Activated T-helper 2 cell treated with anti-CD3 and anti-CD28 coated beads, Interferon-gamma antibody, Interleukin-2, Interleukin-4, amounts not matched to agents 10 μg/mL and 5 μg/mL and 100 μg/mL, durations not matched to agents 14 hours and 24 hours and 36 hours (primary cell): ENCODE measurements at regions not wholly inside any gene's neighbourhood (a gene's known extent, or its start where the extent isn't known, plus 50 kb on each side); places are given as distances from the start of the nearest gene placed in this dataset.

ENCODE experiments used
- DNase-seq: peaks from one replicate; pipeline ENCODE4 v3.0.0; 2021; ENCODE audit warnings: low spot score
- H3K27ac Mint-ChIP-seq: one replicate; pipeline ENCODE4 v1.8.0; 2021; ENCODE audit warnings: mixed read lengths
- H3K27me3 Mint-ChIP-seq: one replicate; pipeline ENCODE4 v1.8.0; 2021; ENCODE audit warnings: low read depth, mixed read lengths
- H3K36me3 Mint-ChIP-seq: one replicate; pipeline ENCODE4 v1.8.0; 2021; ENCODE audit warnings: low read depth, mixed read lengths
- H3K4me1 Mint-ChIP-seq: one replicate; pipeline ENCODE4 v1.8.0; 2021; ENCODE audit warnings: low read depth, mixed read lengths
- H3K4me3 Mint-ChIP-seq: one replicate; pipeline ENCODE4 v1.8.0; 2021; ENCODE audit warnings: low read depth, mild to moderate bottlenecking, moderate library complexity, mixed read lengths
- H3K9me3 Mint-ChIP-seq: one replicate; pipeline ENCODE4 v1.8.0; 2021; ENCODE audit warnings: mixed read lengths
- intact Hi-C: fragments of 100-400 bp; cut with micrococcal nuclease; formaldehyde crosslinking; loops from one replicate; pipeline ENCODE4 v1.15.1; 2023

DNA sequence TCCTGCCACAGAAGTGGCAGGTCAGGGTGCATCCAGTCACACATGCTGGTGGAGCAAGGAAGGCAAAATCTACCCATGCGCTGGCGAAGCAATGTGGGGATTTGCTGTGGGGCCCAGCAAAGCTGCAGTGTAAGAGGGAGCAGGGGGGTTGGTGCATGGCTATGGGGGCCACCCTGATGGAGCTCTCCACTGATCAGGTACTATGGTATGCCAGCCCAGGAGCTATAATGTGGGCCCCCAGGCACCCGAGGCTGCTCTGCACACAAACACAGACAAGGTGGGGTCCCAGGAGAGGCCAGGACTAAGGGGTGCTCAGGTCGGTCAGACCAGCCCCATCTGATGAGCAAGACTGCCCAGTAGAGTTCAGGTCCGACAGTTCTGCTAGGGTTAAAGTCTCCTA lies 213.5 kb downstream of the ZC3H11B start:
- no peak overlapping the region for H3K27ac Mint-ChIP-seq
- peaks cover 13% of the 10 kb centered on the region for H3K27me3 Mint-ChIP-seq
- H3K4me3 Mint-ChIP-seq: no peak overlapping the region
- H3K4me1 Mint-ChIP-seq: no peaks in the 10 kb centered on the region
- no peak for DNase-seq
- no peaks in the 10 kb centered on the region for H3K36me3 Mint-ChIP-seq
- H3K9me3 Mint-ChIP-seq: peaks cover 28% of the 10 kb centered on the region
- intact Hi-C loops: no loop called here

DNA sequence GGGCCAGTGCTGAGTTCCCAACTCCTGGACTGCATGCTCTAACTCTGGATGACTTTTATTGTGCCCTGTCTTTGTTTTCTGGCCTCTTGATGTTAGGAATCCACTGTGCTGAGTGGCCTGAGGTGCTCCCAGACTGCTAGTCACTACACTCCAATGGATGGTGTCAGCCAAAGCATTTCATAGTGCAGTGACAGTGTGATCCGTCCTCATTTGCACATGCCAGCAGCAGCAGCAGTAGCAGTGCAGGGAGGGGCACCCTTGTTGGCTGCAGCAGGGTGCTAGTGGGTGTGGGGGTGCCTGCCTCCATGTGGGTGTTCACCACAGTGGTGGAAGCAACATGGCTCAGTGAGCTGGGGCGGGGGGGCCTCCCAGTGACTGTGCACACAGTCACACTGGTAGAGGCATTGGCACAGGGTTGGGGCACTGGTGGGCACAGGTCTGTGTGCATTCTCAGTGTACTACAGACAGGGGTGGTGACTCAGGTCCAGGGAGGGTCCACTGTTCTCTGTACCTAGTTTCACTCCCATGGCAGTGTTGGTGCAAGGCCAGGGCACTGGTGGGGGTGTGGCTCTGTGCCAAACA lies 214.0 kb downstream of the ZC3H11B start:
- Mint-ChIP-seq H3K27me3 (peaks cover 13% of the 10 kb centered on the region), H3K4me1 (no peaks in the 10 kb centered on the region), H3K36me3 (no peaks in the 10 kb centered on the region), H3K9me3 (peaks cover 28% of the 10 kb centered on the region), H3K4me3 (no peak overlapping the region), H3K27ac (no peak overlapping the region)
- no peak for DNase-seq
- intact Hi-C loops: no loop called here

DNA sequence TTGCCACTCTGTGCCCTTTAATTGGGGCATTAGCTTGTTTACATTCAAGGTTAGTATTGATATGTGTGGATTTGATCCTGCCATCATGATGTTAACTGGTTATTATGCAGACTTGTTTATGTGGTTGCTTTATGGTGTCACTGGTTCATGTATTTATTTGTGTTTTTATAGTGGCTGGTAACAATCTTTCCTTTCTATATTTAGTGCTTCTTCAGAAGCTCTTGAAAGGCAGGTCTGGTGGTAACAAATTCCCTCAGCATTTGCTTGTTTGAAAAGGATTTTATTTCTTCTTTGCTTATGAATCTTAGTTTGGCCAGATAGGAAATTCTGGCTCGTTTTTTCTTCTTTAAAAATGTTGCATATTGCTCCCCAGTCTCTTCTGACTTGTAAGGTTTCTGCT lies 215.4 kb downstream of the ZC3H11B start:
- Mint-ChIP-seq H3K27me3 (peaks cover 3% of the 10 kb centered on the region), H3K9me3 (peaks cover 28% of the 10 kb centered on the region), H3K36me3 (no peaks in the 10 kb centered on the region), H3K27ac (no peak overlapping the region), H3K4me1 (no peaks in the 10 kb centered on the region), H3K4me3 (no peak overlapping the region)
- no peak for DNase-seq
- intact Hi-C loops: no loop called here

DNA sequence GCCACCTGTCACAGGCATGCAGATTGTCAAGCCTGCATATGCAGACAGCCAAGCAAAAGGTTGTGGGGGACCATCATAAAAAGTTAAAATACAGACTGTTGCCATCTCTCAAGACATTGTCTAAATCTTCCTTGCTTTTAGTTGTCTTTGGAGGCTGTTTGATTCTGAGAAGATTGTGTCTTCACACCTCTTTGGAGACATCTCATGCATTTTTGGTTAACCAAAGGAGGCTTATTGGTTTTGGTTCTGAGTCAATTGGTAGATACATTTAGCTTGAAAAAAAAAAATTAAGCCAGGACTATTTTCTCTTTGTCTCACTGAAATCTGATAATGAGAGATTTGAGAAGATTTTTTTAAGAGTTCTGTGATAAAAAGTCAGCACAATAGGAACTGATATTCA lies 217.6 kb downstream of the LYPLAL1 start:
- Mint-ChIP-seq H3K9me3 (peaks cover 7% of the 10 kb centered on the region), H3K4me3 (no peak overlapping the region), H3K36me3 (no peaks in the 10 kb centered on the region), H3K4me1 (peaks cover 9% of the 10 kb centered on the region), H3K27me3 (peaks cover 34% of the 10 kb centered on the region), H3K27ac (no peak overlapping the region)
- no peak for DNase-seq
- intact Hi-C loops: loop anchor here (2.0 kb wide), 2 partner anchors 66 to 74 kb away; no protein-coding TSS in a partner anchor

DNA sequence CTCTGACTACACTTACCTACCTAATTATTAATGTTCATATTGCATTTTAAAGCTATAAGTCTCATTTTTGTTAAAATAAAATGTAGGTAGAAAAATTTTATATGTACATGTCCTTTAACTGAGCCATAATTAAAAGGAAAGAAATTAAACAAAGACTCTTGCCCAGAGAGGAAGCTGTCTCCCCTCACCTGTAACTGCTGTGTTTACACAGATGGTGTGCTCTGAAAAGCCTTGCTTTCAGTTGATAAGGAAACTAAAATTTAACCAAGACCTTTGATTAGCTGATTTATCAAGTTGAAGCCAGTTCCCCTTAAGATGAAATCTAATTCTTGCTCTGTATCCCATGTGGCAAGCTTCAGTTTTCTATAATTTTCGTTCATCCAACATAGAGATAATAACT lies 213.5 kb downstream of the LYPLAL1 start:
- DNase-seq: no peak
- intact Hi-C loops: no loop called here
- no peaks in the 10 kb centered on the region for H3K9me3 Mint-ChIP-seq
- no peaks in the 10 kb centered on the region for H3K36me3 Mint-ChIP-seq
- peaks cover 9% of the 10 kb centered on the region for H3K4me1 Mint-ChIP-seq
- H3K27ac Mint-ChIP-seq: no peak overlapping the region
- H3K4me3 Mint-ChIP-seq: no peak overlapping the region
- peaks cover 34% of the 10 kb centered on the region for H3K27me3 Mint-ChIP-seq

DNA sequence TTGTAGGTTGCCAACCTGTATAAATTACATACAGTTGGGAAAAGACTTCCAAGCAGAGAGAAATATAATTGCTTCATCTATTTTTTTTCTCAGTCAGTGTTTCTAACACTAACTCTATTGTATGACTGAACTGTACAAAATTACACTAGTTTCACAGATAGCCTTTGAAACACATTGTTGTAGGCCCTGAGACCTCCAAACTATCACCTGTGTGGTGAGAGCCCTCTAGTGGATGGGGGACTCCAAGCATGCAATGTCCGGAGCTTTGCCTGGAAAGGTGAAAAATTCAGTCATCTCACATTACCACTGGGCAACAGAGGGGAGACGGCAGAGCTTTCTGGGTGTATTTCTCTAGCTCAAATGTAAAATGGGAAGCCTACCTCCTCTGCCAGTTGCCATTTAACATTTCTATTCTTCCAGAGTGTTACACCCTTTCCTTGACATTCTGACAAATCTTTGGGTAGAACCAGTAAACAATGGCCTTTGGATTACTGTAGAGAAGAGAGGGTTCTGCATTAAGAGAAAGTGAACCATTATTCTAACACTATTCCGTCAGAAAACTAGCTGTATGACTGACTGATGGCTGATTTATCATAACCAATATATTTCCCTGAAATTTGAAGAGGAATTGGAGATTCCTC lies 212.2 kb downstream of the LYPLAL1 start:
- no peak for DNase-seq
- no peaks in the 10 kb centered on the region for H3K4me1 Mint-ChIP-seq
- no peak overlapping the region for H3K4me3 Mint-ChIP-seq
- H3K9me3 Mint-ChIP-seq: no peaks in the 10 kb centered on the region
- H3K36me3 Mint-ChIP-seq: no peaks in the 10 kb centered on the region
- H3K27me3 Mint-ChIP-seq: peaks cover 31% of the 10 kb centered on the region
- intact Hi-C loops: no loop called here
- no peak overlapping the region for H3K27ac Mint-ChIP-seq

DNA sequence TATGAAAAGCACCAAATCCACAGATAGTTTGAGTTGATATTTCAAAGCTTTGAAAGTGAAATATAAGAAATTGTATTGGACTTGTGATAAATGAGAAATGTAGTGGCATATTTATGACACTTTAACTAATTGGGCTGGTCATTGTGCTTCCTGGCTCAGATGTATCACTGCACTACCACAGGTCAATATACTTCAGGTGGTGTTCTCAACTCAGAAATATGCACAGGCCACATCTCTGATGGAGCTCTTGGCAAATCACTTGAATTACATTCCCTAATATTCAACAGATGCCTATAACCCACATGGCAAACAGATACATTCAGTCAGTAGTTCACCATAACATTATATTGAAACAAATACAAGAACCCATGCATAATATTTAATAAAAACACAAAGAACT lies 209.6 kb downstream of the LYPLAL1 start:
- intact Hi-C loops: no loop called here
- Mint-ChIP-seq H3K9me3 (no peaks in the 10 kb centered on the region), H3K36me3 (no peaks in the 10 kb centered on the region), H3K4me3 (no peak overlapping the region), H3K4me1 (no peaks in the 10 kb centered on the region), H3K27ac (no peak overlapping the region), H3K27me3 (peaks cover 11% of the 10 kb centered on the region)
- no peak for DNase-seq

DNA sequence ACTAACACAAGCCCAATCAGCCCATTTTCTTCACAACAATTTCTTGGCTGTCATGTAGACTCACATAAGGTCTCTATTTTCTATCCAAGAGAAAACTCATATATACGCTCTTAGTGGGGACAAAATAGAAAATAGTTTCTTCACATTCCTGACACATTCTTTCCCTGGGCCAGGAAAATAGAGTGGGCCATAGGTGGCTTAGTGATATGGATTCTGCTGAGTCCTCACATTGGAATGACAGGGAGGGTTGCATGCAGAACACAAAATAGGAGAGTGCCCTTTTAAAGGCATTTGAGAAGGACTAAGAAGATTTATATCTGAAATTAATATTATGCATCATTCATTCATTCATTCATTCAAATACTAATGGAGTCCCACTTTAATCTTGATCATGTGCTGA lies 207.7 kb downstream of the LYPLAL1 start:
- Mint-ChIP-seq H3K9me3 (no peaks in the 10 kb centered on the region), H3K4me3 (no peak overlapping the region), H3K4me1 (no peaks in the 10 kb centered on the region), H3K36me3 (no peaks in the 10 kb centered on the region), H3K27me3 (peaks cover 5% of the 10 kb centered on the region), H3K27ac (no peak overlapping the region)
- DNase-seq: no peak
- intact Hi-C loops: no loop called here

DNA sequence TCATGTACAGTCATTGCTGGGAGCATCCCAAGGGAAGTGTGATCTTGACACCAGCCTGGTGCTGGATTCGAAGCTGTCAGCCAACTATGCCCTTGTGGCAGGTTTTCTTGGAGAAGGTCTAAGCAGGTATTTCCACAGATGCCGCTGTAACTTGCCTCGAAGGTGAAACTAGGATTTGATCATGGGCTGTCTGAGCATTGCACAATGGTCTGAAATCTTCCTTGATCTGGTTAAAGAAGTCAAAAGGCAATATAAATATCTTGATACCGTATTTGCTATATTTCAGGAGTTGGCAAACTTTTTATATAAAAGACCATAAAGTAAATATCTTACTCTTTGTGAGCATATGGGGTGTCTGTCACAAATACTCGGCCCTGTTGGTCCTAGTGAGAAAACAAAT lies 206.8 kb downstream of the LYPLAL1 start:
- Mint-ChIP-seq H3K4me1 (no peaks in the 10 kb centered on the region), H3K27ac (no peak overlapping the region), H3K9me3 (no peaks in the 10 kb centered on the region), H3K27me3 (peaks cover 5% of the 10 kb centered on the region), H3K36me3 (no peaks in the 10 kb centered on the region), H3K4me3 (no peak overlapping the region)
- intact Hi-C loops: no loop called here
- DNase-seq: no peak

DNA sequence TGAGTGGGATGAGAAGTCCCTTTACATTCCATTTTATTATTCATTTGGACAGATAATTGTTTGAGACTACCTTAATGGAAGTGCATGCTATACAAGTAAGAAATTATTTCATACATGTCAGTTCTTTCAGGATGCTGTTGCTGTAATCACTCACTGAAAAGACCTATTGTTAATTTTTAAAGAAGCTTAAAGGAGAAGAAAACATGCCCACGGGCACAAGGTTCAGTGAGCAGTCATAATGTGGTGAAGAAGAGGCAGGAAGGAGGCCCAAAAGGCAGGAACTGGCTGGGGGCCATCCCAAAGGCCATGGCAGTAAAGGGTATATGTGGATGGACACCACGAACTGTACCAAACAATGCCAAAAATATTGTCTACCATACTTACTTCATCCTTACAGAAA lies 206.0 kb downstream of the LYPLAL1 start:
- H3K36me3 Mint-ChIP-seq: no peaks in the 10 kb centered on the region
- no peak overlapping the region for H3K4me3 Mint-ChIP-seq
- no peak overlapping the region for H3K27ac Mint-ChIP-seq
- no peak for DNase-seq
- no peaks in the 10 kb centered on the region for H3K4me1 Mint-ChIP-seq
- intact Hi-C loops: no loop called here
- no peaks in the 10 kb centered on the region for H3K9me3 Mint-ChIP-seq
- H3K27me3 Mint-ChIP-seq: peaks cover 2% of the 10 kb centered on the region

DNA sequence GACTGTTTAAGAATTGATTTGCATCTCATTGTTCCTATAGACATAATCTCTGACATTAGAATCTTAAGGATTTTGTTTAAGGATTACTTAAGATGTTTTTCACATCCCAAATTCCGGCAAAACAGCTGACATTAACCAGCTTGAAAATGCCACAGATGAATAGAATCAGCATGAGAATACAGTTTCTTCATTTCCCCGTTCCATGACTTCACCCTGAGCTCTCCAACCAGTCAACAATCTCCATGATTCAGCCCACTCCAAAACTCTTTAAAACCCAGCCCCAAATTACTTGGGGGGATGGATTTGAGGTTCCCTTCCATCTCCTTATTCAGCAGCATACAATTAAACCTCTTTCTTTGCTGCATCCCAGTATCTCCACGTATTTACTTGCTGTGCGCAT lies 201.0 kb downstream of the LYPLAL1 start:
- DNase-seq: no peak
- no peaks in the 10 kb centered on the region for H3K4me1 Mint-ChIP-seq
- intact Hi-C loops: no loop called here
- H3K27me3 Mint-ChIP-seq: peaks cover 5% of the 10 kb centered on the region
- H3K4me3 Mint-ChIP-seq: no peak overlapping the region
- no peak overlapping the region for H3K27ac Mint-ChIP-seq
- no peaks in the 10 kb centered on the region for H3K9me3 Mint-ChIP-seq
- no peaks in the 10 kb centered on the region for H3K36me3 Mint-ChIP-seq

DNA sequence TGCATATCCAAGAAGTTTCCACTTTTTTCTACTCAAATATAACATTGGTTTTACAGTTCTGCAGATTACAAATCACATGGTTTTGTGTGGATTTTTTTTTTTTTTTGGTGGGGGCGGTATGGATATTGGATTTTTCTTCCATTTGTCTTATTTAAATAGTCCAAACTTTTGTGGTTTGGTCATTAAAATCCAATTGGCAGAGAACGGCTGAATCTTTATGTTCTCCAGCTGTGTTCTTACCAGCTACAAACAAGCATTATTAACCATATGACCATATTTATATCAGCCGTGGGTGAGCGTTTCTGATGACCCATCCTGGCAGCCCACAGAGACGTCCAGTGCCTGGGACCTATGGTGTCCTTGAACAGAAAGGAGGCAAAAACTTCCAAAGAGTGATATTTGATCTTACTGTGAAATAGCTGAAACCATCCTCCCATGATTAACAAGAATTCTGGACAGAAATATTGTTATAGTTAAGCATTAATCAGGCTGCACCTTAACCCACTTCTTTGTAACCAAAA lies 200.4 kb downstream of the LYPLAL1 start:
- intact Hi-C loops: no loop called here
- Mint-ChIP-seq H3K9me3 (no peaks in the 10 kb centered on the region), H3K36me3 (no peaks in the 10 kb centered on the region), H3K4me3 (no peak overlapping the region), H3K4me1 (no peaks in the 10 kb centered on the region), H3K27ac (no peak overlapping the region), H3K27me3 (peaks cover 5% of the 10 kb centered on the region)
- no peak for DNase-seq

DNA sequence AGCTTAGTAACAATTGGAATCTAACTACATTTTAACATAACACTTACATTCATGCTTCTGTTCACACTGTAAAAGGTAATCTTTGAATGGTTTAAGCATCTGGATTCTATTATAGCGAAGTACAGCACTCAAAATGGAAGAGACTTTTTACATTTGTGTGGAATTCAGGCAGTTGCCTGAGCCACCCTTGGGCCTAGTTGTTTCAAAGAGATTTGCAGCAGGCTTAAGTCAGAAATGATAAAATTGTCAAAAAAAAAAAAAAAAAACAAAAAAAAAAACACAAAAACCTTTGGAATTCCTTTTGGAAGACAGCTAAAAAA lies 199.9 kb downstream of the LYPLAL1 start:
- peaks cover 5% of the 10 kb centered on the region for H3K27me3 Mint-ChIP-seq
- H3K4me1 Mint-ChIP-seq: no peaks in the 10 kb centered on the region
- no peak overlapping the region for H3K4me3 Mint-ChIP-seq
- DNase-seq: no peak
- H3K36me3 Mint-ChIP-seq: no peaks in the 10 kb centered on the region
- H3K27ac Mint-ChIP-seq: no peak overlapping the region
- H3K9me3 Mint-ChIP-seq: no peaks in the 10 kb centered on the region
- intact Hi-C loops: no loop called here
